Neural cell (in vitro differentiated cells): ENCODE measurements at regions not wholly inside any gene's neighbourhood (a gene's known extent, or its start where the extent isn't known, plus 50 kb on each side); places are given as distances from the start of the nearest gene placed in this dataset.

Source experiments
- H2AFZ ChIP-seq: fragments of 200-600, 300-800 bp; sonication (generic), shearing (Covaris generic); 2 replicates; pipeline ENCODE4 v1.6.0; 2014; ENCODE audit warnings: low read depth, mild to moderate bottlenecking, antibody characterized with exemption, low read length, moderate library complexity
- H3F3A ChIP-seq: fragments of 200-600 bp; shearing (Covaris generic); 2 replicates; pipeline ENCODE4 v1.6.1; 2016; ENCODE audit warnings: mild to moderate bottlenecking, moderate library complexity, mixed read lengths, antibody characterized with exemption, low read length; ENCODE audit not compliant: insufficient read depth, poor library complexity, severe bottlenecking
- H3K27ac ChIP-seq: fragments of 200-600, 300-800 bp; sonication (generic), shearing (Covaris generic); 2 replicates; pipeline ENCODE4 v1.5.1; 2014; ENCODE audit warnings: mild to moderate bottlenecking, low read length, moderate library complexity
- H3K27me3 ChIP-seq: fragments of 300-800, 200-600 bp; sonication (generic), shearing (Covaris generic); 2 replicates; pipeline ENCODE4 v1.6.0; 2014; ENCODE audit warnings: mild to moderate bottlenecking, low read depth, low read length, moderate library complexity; ENCODE audit not compliant: insufficient read depth
- H3K36me3 ChIP-seq: fragments of 300-800, 200-600 bp; sonication (generic), shearing (Covaris generic); 2 replicates; pipeline ENCODE4 v1.5.1; 2014; ENCODE audit warnings: mild to moderate bottlenecking, antibody characterized with exemption, low read length, moderate library complexity; ENCODE audit not compliant: insufficient read depth
- H3K4me2 ChIP-seq: fragments of 300-800, 200-600 bp; sonication (generic), shearing (Covaris generic); 2 replicates; pipeline ENCODE4 v1.6.0; 2014; ENCODE audit warnings: mild to moderate bottlenecking, low read length
- H3K4me3 ChIP-seq: fragments of 300-800, 200-600 bp; sonication (generic), shearing (Covaris generic); 2 replicates; pipeline ENCODE4 v1.5.1; 2014; ENCODE audit warnings: mild to moderate bottlenecking, low read length, moderate library complexity
- H3K79me2 ChIP-seq: fragments of 200-600 bp; shearing (Covaris generic); replicated peaks from 2 replicates; pipeline ENCODE4 v1.6.0; 2014; ENCODE audit warnings: mild to moderate bottlenecking, low read length, moderate library complexity; ENCODE audit not compliant: insufficient read depth
- H3K9ac ChIP-seq: fragments of 300-800, 200-600 bp; sonication (generic), shearing (Covaris generic); 2 replicates; pipeline ENCODE4 v1.6.1; 2016; ENCODE audit warnings: mild to moderate bottlenecking, low read length, mixed read lengths
- H3K9me2 ChIP-seq: fragments of 200-600 bp; shearing (Covaris generic); 2 replicates; pipeline ENCODE4 v1.6.1; 2016; ENCODE audit warnings: mild to moderate bottlenecking, low read length, mixed read lengths; ENCODE audit not compliant: insufficient read depth
- H3K9me3 ChIP-seq: fragments of 200-600, 300-800 bp; sonication (generic), shearing (Covaris generic); 2 replicates; pipeline ENCODE4 v1.6.1; 2016; ENCODE audit warnings: mild to moderate bottlenecking, mixed run types, low read length, moderate library complexity, mixed read lengths
- H4K20me1 ChIP-seq: fragments of 200-600 bp; shearing (Covaris generic); 2 replicates; pipeline ENCODE4 v1.6.1; 2016; ENCODE audit warnings: mild to moderate bottlenecking, mixed run types; ENCODE audit not compliant: insufficient read depth
- CTCF ChIP-seq: fragments of 450-650 bp; IDR thresholded peaks from 2 replicates; pipeline ENCODE4 v1.5.1; 2014; ENCODE audit warnings: antibody characterized with exemption, mild to moderate bottlenecking, moderate library complexity; ENCODE audit not compliant: poor library complexity, severe bottlenecking
- EP300 ChIP-seq: fragments of 450-650 bp; conservative IDR thresholded peaks from 2 replicates; pipeline ENCODE4 v1.6.1; 2014; ENCODE audit warnings: antibody characterized with exemption, mild to moderate bottlenecking, moderate library complexity; ENCODE audit not compliant: poor library complexity, severe bottlenecking
- EZH2 ChIP-seq: fragments of 200-600, 300-800 bp; shearing (Covaris generic), sonication (generic); IDR thresholded peaks from 2 replicates; pipeline ENCODE4 v1.6.1; 2014; ENCODE audit warnings: antibody characterized with exemption, low read length, borderline replicate concordance, mild to moderate bottlenecking; ENCODE audit not compliant: insufficient read depth, poor library complexity, severe bottlenecking
- MXI1 ChIP-seq: fragments of 450-650 bp; conservative IDR thresholded peaks from 2 replicates; pipeline ENCODE4 v1.6.1; 2014; ENCODE audit warnings: antibody characterized with exemption, mild to moderate bottlenecking; ENCODE audit not compliant: poor library complexity, severe bottlenecking
- POLR2AphosphoS5 ChIP-seq: IDR thresholded peaks from 2 replicates; pipeline ENCODE4 v1.6.1; 2012
- RAD21 ChIP-seq: fragments of 450-650 bp; conservative IDR thresholded peaks from 2 replicates; pipeline ENCODE4 v1.6.1; 2014; ENCODE audit warnings: antibody characterized with exemption, mild to moderate bottlenecking, moderate library complexity
- REST ChIP-seq: IDR thresholded peaks from 2 replicates; pipeline ENCODE4 v1.6.1; 2012; ENCODE audit warnings: borderline replicate concordance
- SMC3 ChIP-seq: fragments of 450-650 bp; conservative IDR thresholded peaks from 2 replicates; pipeline ENCODE4 v1.6.1; 2014; ENCODE audit warnings: antibody characterized with exemption, mild to moderate bottlenecking, moderate library complexity; ENCODE audit not compliant: poor library complexity
- TAF1 ChIP-seq: IDR thresholded peaks from 2 replicates; pipeline ENCODE4 v1.6.1; 2012; ENCODE audit warnings: low read depth

- Histone ChIP-seq H3K27ac (no peak overlapping the region), H3K9me2 (no peaks in the 10 kb centered on the region), H4K20me1 (no peaks in the 10 kb centered on the region), H2AFZ (no peak overlapping the region), H3K27me3 (no peaks in the 10 kb centered on the region), H3K36me3 (no peaks in the 10 kb centered on the region), H3K9ac (no peak overlapping the region), H3K4me2 (no peak overlapping the region), H3K79me2 (no peaks in the 10 kb centered on the region), H3K4me3 (no peak overlapping the region), H3K9me3 (no peaks in the 10 kb centered on the region), H3F3A (no peaks in the 10 kb centered on the region)
- TF ChIP-seq POLR2AphosphoS5: peak; percentile 67
- TF ChIP-seq REST: no peak
- TF ChIP-seq EZH2: no peak
- TF ChIP-seq RAD21: no peak
- TF ChIP-seq CTCF: peak; percentile 12
- TF ChIP-seq SMC3: no peak
- no peak for TF ChIP-seq MXI1
- peak; percentile 98 for TF ChIP-seq EP300
- no peak for TF ChIP-seq TAF1
These were observed 364.4 kb upstream of the CHST9 start for GRCh38 chr18:27549335-27550039.

- Histone ChIP-seq H3K27me3 (no peaks in the 10 kb centered on the region), H3K9ac (no peak overlapping the region), H3K79me2 (no peaks in the 10 kb centered on the region), H3K36me3 (no peaks in the 10 kb centered on the region), H4K20me1 (no peaks in the 10 kb centered on the region), H3K27ac (no peak overlapping the region), H3K4me3 (no peak overlapping the region), H3K9me3 (no peaks in the 10 kb centered on the region), H2AFZ (no peak overlapping the region), H3K9me2 (no peaks in the 10 kb centered on the region), H3F3A (no peaks in the 10 kb centered on the region), H3K4me2 (no peak overlapping the region)
- TF ChIP-seq REST: no peak
- no peak for TF ChIP-seq EZH2
- no peak for TF ChIP-seq EP300
- no peak for TF ChIP-seq SMC3
- no peak for TF ChIP-seq CTCF
- no peak for TF ChIP-seq TAF1
- TF ChIP-seq RAD21: no peak
- no peak for TF ChIP-seq POLR2AphosphoS5
- no peak for TF ChIP-seq MXI1
These were observed 361.9 kb upstream of the CHST9 start for GRCh38 chr18:27546991-27547390.
